ENCODE measurements at regions not wholly inside any gene's neighbourhood (a gene's known extent, or its start where the extent isn't known, plus 50 kb on each side); places are given as distances from the start of the nearest gene placed in this dataset.

DNA sequence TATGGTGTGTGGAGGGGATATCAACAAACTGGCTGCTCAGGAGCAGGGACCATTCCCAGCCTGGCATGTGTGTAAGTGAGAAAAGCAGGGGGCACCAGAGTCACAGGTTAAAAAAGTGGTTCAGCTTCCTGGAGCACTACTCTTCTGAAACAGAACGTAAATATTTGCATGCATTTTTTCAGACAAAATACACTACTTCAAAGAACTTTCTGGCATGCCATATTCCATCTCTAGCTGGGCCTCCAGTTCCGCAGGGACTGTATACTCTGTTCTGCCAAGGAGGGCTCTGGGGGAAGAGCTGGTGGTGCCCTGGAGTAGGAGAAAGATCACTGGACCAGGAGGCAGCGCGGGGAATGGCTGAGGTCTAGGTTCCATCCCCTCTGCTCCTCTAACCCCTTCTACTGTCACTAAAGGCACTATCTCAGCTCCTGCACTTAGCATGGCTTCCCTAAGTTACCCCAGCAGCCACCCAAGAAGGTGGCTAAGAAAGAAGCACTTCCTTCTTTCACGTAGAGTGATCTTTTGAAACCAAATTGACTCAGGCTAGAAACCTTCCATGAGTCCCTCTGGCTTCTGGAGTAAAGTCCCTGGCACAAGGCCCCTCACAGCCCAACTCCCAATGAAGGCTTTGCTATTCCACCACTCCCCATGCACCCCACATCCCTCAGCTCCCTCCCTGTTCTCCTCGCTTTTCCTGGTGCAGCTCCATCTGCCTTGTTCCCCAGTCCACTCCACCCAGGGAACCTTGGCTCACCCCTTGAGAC is 57.6 kb upstream of the CABLES1 start:
- DNase-seq: peak; percentile 3

DNA sequence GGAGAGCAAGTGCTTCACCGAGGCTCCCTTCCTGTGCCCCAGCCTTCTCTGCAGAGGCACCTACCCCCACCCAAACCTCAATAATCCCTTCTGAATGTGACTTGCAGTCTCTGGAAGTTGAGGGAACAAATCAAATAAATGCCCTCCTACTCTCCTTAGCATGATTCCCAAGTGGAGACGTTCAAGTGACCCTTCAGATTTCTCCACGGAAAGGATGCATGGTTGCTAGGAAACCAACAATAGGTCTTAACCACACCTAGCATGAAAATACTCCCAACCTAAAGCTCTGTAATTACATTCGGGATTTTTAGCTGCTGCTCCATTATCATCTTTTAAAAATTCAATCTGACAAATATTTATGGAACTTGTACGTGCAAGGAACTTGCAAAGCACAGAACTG is 50.2 kb upstream of the CABLES1 start:
- DNase-seq: peak; percentile 72

All from DMS79 (cell line).